GM12864 (cell line): ENCODE measurements at regions not wholly inside any gene's neighbourhood (a gene's known extent, or its start where the extent isn't known, plus 50 kb on each side); places are given as distances from the start of the nearest gene placed in this dataset.

Experiments
- DNase-seq: peaks from one replicate; pipeline ENCODE4 v3.0.0-alpha.2; 2011; ENCODE audit warnings: low read depth
- H3K4me3 ChIP-seq: 2 replicates; pipeline ENCODE4 v1.5.1; 2011; ENCODE audit warnings: mild to moderate bottlenecking, low read depth, low read length, control low read depth
- TF ChIP-seq, protein P1 (sequence below): IDR thresholded peaks from 2 replicates; pipeline ENCODE4 v1.5.1; 2011; ENCODE audit warnings: low read depth, mild to moderate bottlenecking, moderate library complexity, low read length, control low read depth, inconsistent platforms; ENCODE audit errors: missing control alignments

- DNase-seq, result no peak
- TF ChIP-seq, protein P1, sequence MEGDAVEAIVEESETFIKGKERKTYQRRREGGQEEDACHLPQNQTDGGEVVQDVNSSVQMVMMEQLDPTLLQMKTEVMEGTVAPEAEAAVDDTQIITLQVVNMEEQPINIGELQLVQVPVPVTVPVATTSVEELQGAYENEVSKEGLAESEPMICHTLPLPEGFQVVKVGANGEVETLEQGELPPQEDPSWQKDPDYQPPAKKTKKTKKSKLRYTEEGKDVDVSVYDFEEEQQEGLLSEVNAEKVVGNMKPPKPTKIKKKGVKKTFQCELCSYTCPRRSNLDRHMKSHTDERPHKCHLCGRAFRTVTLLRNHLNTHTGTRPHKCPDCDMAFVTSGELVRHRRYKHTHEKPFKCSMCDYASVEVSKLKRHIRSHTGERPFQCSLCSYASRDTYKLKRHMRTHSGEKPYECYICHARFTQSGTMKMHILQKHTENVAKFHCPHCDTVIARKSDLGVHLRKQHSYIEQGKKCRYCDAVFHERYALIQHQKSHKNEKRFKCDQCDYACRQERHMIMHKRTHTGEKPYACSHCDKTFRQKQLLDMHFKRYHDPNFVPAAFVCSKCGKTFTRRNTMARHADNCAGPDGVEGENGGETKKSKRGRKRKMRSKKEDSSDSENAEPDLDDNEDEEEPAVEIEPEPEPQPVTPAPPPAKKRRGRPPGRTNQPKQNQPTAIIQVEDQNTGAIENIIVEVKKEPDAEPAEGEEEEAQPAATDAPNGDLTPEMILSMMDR, result no peak
- H3K4me3 ChIP-seq, result no peak overlapping the region
Observed at GRCh38 chr6:140542863-140543262, 1168.4 kb upstream of the CITED2 start.

DNA sequence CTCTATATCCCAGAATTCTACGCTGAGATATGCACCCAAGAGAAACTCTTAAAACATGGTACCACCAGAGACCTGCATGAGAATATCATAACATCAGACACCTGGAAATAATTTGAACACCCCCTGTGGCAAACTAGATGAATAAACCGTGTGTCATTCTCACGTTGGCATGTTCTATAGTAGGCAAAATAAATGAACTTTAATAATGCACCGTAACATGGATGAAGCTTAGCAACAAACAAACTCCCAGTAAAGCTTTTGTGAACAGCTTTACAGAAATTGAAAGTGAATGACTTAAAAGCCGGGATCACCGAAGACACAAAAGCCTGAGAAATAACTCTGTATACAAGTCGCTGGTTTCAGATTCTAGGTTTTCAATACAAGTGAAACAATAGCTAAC is 1166.8 kb upstream of the CITED2 start:
- TF ChIP-seq, protein P1, result no peak
- DNase-seq, result no peak
- no peak overlapping the region for H3K4me3 ChIP-seq

GRCh38 chr6:140540743-140541142 is 1166.3 kb upstream of the CITED2 start:
- TF ChIP-seq, protein P1, result no peak
- H3K4me3 ChIP-seq, result no peak overlapping the region

GRCh38 chr6:140538926-140539325 is 1164.5 kb upstream of the CITED2 start:
- TF ChIP-seq, protein P1, result no peak

More at GRCh38 chr6:140540743-140541142, 1166.3 kb upstream of the CITED2 start:
- no peak for DNase-seq

DNA sequence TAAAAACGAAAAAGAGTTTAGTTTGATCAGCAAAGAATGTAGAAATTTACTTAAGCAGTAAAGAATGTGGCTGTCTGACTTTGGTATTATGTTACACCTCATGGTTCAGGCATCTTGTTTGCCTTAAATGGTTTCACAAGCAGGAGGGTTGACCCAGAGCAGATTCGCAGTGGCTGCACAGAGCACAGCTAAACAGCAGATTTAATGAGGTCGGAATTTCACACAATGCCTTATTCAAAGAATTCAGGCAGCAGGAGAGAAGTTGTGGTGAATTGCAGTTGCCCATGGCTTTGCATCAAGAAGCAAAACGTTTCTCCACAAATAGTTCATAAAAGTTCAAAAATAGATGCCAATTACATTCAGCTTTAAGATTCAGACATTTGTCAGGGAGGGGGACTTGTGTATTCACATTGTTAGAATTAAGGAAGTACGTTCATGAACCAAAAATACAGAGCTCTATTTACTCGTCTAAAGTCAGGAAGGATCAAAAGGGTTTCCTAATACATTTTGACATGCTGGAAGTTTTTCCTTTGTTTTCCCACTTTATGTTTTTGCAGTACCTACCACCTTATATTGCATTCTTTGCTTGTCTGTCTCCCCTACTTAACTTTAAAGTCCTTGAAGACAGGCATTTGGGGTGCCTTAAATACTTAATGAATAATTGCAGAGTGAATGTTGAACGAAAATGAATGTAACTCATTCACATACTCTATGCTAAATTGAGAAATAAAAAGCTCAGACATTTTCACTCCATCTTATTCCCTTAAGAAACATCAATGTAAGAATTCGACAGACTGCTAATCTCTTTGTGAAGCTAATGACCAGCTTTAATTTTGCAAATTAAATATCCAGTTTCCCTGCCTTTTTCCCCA is 1163.6 kb upstream of the CITED2 start:
- no peak overlapping the region for H3K4me3 ChIP-seq
- DNase-seq, result no peak
- TF ChIP-seq, protein P1, result no peak

More at GRCh38 chr6:140538926-140539325, 1164.5 kb upstream of the CITED2 start:
- no peak for DNase-seq
- no peak overlapping the region for H3K4me3 ChIP-seq

GRCh38 chr6:140537211-140537610 is 1162.8 kb upstream of the CITED2 start:
- no peak for DNase-seq
- TF ChIP-seq, protein P1, result no peak
- H3K4me3 ChIP-seq, result no peak overlapping the region

GRCh38 chr6:140535511-140535910 is 1161.1 kb upstream of the CITED2 start:
- TF ChIP-seq, protein P1, result no peak
- no peak for DNase-seq
- no peak overlapping the region for H3K4me3 ChIP-seq
